H9 (cell line): ENCODE measurements at regions not wholly inside any gene's neighbourhood (a gene's known extent, or its start where the extent isn't known, plus 50 kb on each side); places are given as distances from the start of the nearest gene placed in this dataset.

Experiments
- DNase-seq: peaks from one replicate; pipeline ENCODE4 v3.0.0-alpha.2; 2017
- H2AFZ ChIP-seq: one replicate; pipeline ENCODE4 v1.6.1; 2013; ENCODE audit warnings: mild to moderate bottlenecking, low read length, control low read depth, moderate library complexity
- H2AK5ac ChIP-seq: 2 replicates; pipeline ENCODE4 v1.6.1; 2013; ENCODE audit warnings: low read length, control low read depth, mixed read lengths; ENCODE audit not compliant: insufficient read length
- H2BK120ac ChIP-seq: one replicate; pipeline ENCODE4 v1.6.1; 2013; ENCODE audit warnings: low read depth, mild to moderate bottlenecking, low read length, control low read depth, inconsistent platforms; ENCODE audit not compliant: poor library complexity, severe bottlenecking
- H2BK12ac ChIP-seq: 2 replicates; pipeline ENCODE4 v1.6.1; 2013; ENCODE audit warnings: low read length, control low read depth, mixed read lengths, low read depth; ENCODE audit not compliant: insufficient read length
- H2BK15ac ChIP-seq: 2 replicates; pipeline ENCODE4 v1.6.1; 2013; ENCODE audit warnings: low read depth, low read length, control low read depth
- H2BK20ac ChIP-seq: one replicate; pipeline ENCODE4 v1.6.1; 2013; ENCODE audit warnings: low read depth, mild to moderate bottlenecking, low read length, control low read depth, inconsistent platforms; ENCODE audit not compliant: poor library complexity, severe bottlenecking
- H2BK5ac ChIP-seq: 2 replicates; pipeline ENCODE4 v1.6.1; 2013; ENCODE audit warnings: low read length, control low read depth, mixed read lengths; ENCODE audit not compliant: insufficient read length
- H3K14ac ChIP-seq: 2 replicates; pipeline ENCODE4 v1.6.1; 2013; ENCODE audit warnings: low read length, control low read depth; ENCODE audit not compliant: insufficient read depth
- H3K18ac ChIP-seq: 2 replicates; pipeline ENCODE4 v1.6.1; 2013; ENCODE audit warnings: low read depth, mild to moderate bottlenecking, mixed read lengths, low read length, control low read depth; ENCODE audit not compliant: insufficient read length
- H3K23ac ChIP-seq: 2 replicates; pipeline ENCODE4 v1.6.1; 2013; ENCODE audit warnings: low read length, control low read depth, mixed read lengths, low read depth; ENCODE audit not compliant: insufficient read length
- H3K23me2 ChIP-seq: 2 replicates; pipeline ENCODE4 v1.6.1; 2013; ENCODE audit warnings: low read depth, mild to moderate bottlenecking, mixed read lengths, low read length, control low read depth; ENCODE audit not compliant: insufficient read length, poor library complexity, severe bottlenecking
- H3K27ac ChIP-seq: 2 replicates; pipeline ENCODE4 v1.5.1; 2013; ENCODE audit warnings: low read length, control low read depth, mixed read lengths, low read depth; ENCODE audit not compliant: insufficient read length
- H3K27me3 ChIP-seq: 2 replicates; pipeline ENCODE4 v1.6.1; 2013; ENCODE audit warnings: low read length, control low read depth, inconsistent platforms; ENCODE audit not compliant: insufficient read depth
- H3K4ac ChIP-seq: 2 replicates; pipeline ENCODE4 v1.6.1; 2013; ENCODE audit warnings: low read depth, mild to moderate bottlenecking, control low read depth, inconsistent platforms, low read length, moderate library complexity
- H3K4me1 ChIP-seq: 2 replicates; pipeline ENCODE4 v1.6.1; 2013; ENCODE audit warnings: low read length, control low read depth, inconsistent platforms; ENCODE audit not compliant: insufficient read depth
- H3K4me2 ChIP-seq: 2 replicates; pipeline ENCODE4 v1.6.1; 2013; ENCODE audit warnings: low read length, control low read depth, mixed read lengths; ENCODE audit not compliant: insufficient read length, insufficient read depth
- H3K56ac ChIP-seq: 2 replicates; pipeline ENCODE4 v1.6.1; 2013; ENCODE audit warnings: low read depth, mild to moderate bottlenecking, mixed read lengths, low read length, control low read depth; ENCODE audit not compliant: insufficient read length
- H3K79me1 ChIP-seq: 2 replicates; pipeline ENCODE4 v1.6.1; 2013; ENCODE audit warnings: low read depth, mild to moderate bottlenecking, moderate library complexity, low read length, control low read depth, inconsistent platforms; ENCODE audit not compliant: insufficient read depth, poor library complexity, severe bottlenecking
- H3K79me2 ChIP-seq: 2 replicates; pipeline ENCODE4 v1.6.1; 2013; ENCODE audit warnings: low read length, control low read depth, inconsistent platforms; ENCODE audit not compliant: insufficient read depth
- H3K9ac ChIP-seq: 2 replicates; pipeline ENCODE4 v1.6.1; 2013; ENCODE audit warnings: low read length, control low read depth, mixed read lengths; ENCODE audit not compliant: insufficient read length; ENCODE audit errors: extremely low read depth
- H3K9me3 ChIP-seq: one replicate; pipeline ENCODE4 v1.6.1; 2013; ENCODE audit warnings: low read depth, low read length, inconsistent platforms; ENCODE audit not compliant: control insufficient read depth
- H3T11ph ChIP-seq: one replicate; pipeline ENCODE4 v1.6.1; 2013; ENCODE audit warnings: mild to moderate bottlenecking, low read length, control low read depth, inconsistent platforms
- H4K20me1 ChIP-seq: one replicate; pipeline ENCODE4 v1.6.1; 2013; ENCODE audit not compliant: control insufficient read depth, insufficient read length, insufficient read depth
- H4K5ac ChIP-seq: 2 replicates; pipeline ENCODE4 v1.6.1; 2013; ENCODE audit warnings: low read depth, mild to moderate bottlenecking, mixed read lengths, low read length, control low read depth; ENCODE audit not compliant: insufficient read length
- H4K8ac ChIP-seq: replicated peaks from 2 replicates; pipeline ENCODE4 v1.6.1; 2013; ENCODE audit warnings: low read length, control low read depth, mixed read lengths, low read depth; ENCODE audit not compliant: insufficient read length
- H4K91ac ChIP-seq: 2 replicates; pipeline ENCODE4 v1.6.1; 2013; ENCODE audit warnings: low read depth, mild to moderate bottlenecking, moderate library complexity, mixed read lengths, low read length, control low read depth; ENCODE audit not compliant: insufficient read length
- H3K27ac Mint-ChIP-seq, 3 experiments: 2 replicates in 2 of 3; 3 replicates in 1 of 3; pipeline ENCODE4 v1.8.0; 2020 to 2021; ENCODE audit warnings: mixed read lengths in 3 of 3, mild to moderate bottlenecking in 1 of 3, moderate library complexity in 1 of 3
- H3K27me3 Mint-ChIP-seq: 2 replicates; pipeline ENCODE4 v1.8.0; 2021; ENCODE audit warnings: low read depth, mild to moderate bottlenecking, moderate library complexity, mixed read lengths
- H3K36me3 Mint-ChIP-seq, 3 experiments: 2 replicates in 2 of 3; 3 replicates in 1 of 3; pipeline ENCODE4 v1.8.0; 2020 to 2021; ENCODE audit warnings: low read depth in 3 of 3, mixed read lengths in 3 of 3; ENCODE audit not compliant: insufficient read depth in 1 of 3
- H3K4me1 Mint-ChIP-seq, 2 experiments: 2 replicates each; pipeline ENCODE4 v1.8.0; 2020; ENCODE audit warnings: mixed read lengths in 2 of 2
- H3K4me3 Mint-ChIP-seq, 2 experiments: 2 replicates in 1 of 2; 3 replicates in 1 of 2; pipeline ENCODE4 v1.8.0; 2020 to 2021; ENCODE audit warnings: mild to moderate bottlenecking in 2 of 2, mixed read lengths in 2 of 2, moderate library complexity in 1 of 2
- H3K9me3 Mint-ChIP-seq, 2 experiments: 2 replicates in 1 of 2; 3 replicates in 1 of 2; pipeline ENCODE4 v1.8.0; 2020; ENCODE audit warnings: mild to moderate bottlenecking in 2 of 2, mixed read lengths in 2 of 2, moderate library complexity in 1 of 2
- CTCF ChIP-seq: fragments of 200-600 bp; sonication (generic); conservative IDR thresholded peaks from 3 replicates; pipeline ENCODE4 v1.8.0; 2021; ENCODE audit warnings: antibody characterized with exemption, mild to moderate bottlenecking
- WGBS: extraction: QIAGEN DNeasy Blood & Tissue Kit; methylation state at CpG from one replicate; pipeline ENCODE4 v1.1.7; 2013; ENCODE audit warnings: missing lambda C conversion rate, low lambda C conversion rate, mixed read lengths; ENCODE audit not compliant: insufficient read length; ENCODE audit errors: extremely low coverage; 5-methylcytosine and 5-hydroxymethylcytosine counted together

- no peak overlapping the region for H3K23ac ChIP-seq
- H3K56ac ChIP-seq, result no peak overlapping the region
- H4K8ac ChIP-seq, result no peak overlapping the region
- no peak overlapping the region for H2BK5ac ChIP-seq
- no peaks in the 10 kb centered on the region for H3K9me3 ChIP-seq
- H3K27me3 Mint-ChIP-seq, result no peaks in the 10 kb centered on the region
- H2AK5ac ChIP-seq, result no peak overlapping the region
- no peaks in the 10 kb centered on the region for H3K4me1 ChIP-seq
- H2BK120ac ChIP-seq, result no peak overlapping the region
- H4K91ac ChIP-seq, result no peak overlapping the region
- H3K23me2 ChIP-seq, result no peaks in the 10 kb centered on the region
- H3K27ac ChIP-seq, result no peak overlapping the region
- H3K14ac ChIP-seq, result no peak overlapping the region
- no peak overlapping the region for H4K5ac ChIP-seq
- H2BK15ac ChIP-seq, result no peak overlapping the region
- no peak overlapping the region for H3K9ac ChIP-seq
- no peak overlapping the region for H3K4ac ChIP-seq
- no peak overlapping the region for H2BK20ac ChIP-seq
- no CpG with 5 or more reads among the region's 2 CpGs for WGBS
- no peaks in the 10 kb centered on the region for H3K79me1 ChIP-seq
- no peaks in the 10 kb centered on the region for H3K9me3 Mint-ChIP-seq
- H3K4me3 Mint-ChIP-seq, result no peak overlapping the region
- H2BK12ac ChIP-seq, result no peak overlapping the region
- no peaks in the 10 kb centered on the region for H4K20me1 ChIP-seq
- H3K4me1 Mint-ChIP-seq, result no peaks in the 10 kb centered on the region
- H3K36me3 Mint-ChIP-seq, result no peaks in the 10 kb centered on the region; a peak in 1 of 7 replicates
- H3K18ac ChIP-seq, result no peak overlapping the region
- no peak for DNase-seq
- no peak overlapping the region for H3K4me2 ChIP-seq
- H3T11ph ChIP-seq, result no peak overlapping the region
- TF ChIP-seq CTCF, result no peak
- no peak overlapping the region for H2AFZ ChIP-seq
- H3K79me2 ChIP-seq, result no peaks in the 10 kb centered on the region
- no peak overlapping the region for H3K27ac Mint-ChIP-seq
- no peaks in the 10 kb centered on the region for H3K27me3 ChIP-seq
These were observed 952.5 kb upstream of the ATXN8OS start for GRCh38 chr13:69155136-69155535.
